ENCODE measurements at regions not wholly inside any gene's neighbourhood (a gene's known extent, or its start where the extent isn't known, plus 50 kb on each side); places are given as distances from the start of the nearest gene placed in this dataset.
"Not testable (repeated sequence)": the region's sequence is repeated elsewhere in the genome, so short reads cannot be mapped to it uniquely, and the experiment has no call there.

DNA sequence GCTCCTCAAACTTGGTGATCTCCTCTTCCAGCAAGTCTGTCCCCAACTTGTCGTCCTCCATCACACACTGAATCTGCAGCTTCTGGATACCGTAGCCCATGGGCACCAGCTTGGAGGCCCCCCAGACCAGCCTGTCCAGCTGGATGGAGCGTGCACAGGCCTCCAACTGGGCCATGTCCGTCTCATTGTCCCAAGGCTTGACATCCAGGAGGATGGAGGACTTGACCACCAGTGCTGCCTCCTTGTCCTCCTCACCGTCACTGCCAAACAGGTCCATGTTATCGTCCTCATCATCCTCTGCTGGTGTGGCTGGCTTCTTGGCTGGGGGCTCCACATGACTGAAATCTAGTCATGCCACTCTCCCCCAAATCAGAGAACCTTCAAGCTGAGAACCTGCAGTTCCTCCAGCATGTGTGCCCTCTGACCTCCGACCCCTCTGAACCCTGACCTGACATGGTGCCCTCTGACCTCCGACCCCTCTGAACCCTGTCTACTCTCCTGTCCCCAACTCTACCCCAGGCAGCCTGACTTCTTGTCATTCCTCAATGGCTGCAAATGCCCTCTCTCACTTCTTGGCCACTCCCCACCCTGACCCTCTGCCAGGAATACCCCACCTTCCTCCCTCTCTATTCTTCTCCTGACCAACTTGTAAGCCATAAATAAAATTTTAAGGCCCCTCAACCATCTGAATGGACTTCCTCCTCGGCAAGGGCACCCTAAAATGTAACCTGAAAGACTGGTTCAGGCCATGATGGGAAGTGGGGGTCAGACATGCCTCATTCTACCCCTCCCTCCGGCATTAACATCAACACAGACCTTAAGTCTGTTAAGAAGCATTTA lies 275.7 kb upstream of the C1orf174 start:
- no peak overlapping the region for H3K27ac ChIP-seq (replicated peaks)
- H3K4me3 ChIP-seq = no peak overlapping the region
- H3K27me3 ChIP-seq (ENCODE audit: low read depth) = peaks cover 82% of the 10 kb centered on the region
- intact Hi-C loops (cut with micrococcal nuclease) = no loop called here
- DNase-seq = no peak
- H3K36me3 ChIP-seq = no peaks in the 10 kb centered on the region
- no peaks in the 10 kb centered on the region for H3K9me3 ChIP-seq (replicated peaks)
- TF ChIP-seq, protein P1, sequence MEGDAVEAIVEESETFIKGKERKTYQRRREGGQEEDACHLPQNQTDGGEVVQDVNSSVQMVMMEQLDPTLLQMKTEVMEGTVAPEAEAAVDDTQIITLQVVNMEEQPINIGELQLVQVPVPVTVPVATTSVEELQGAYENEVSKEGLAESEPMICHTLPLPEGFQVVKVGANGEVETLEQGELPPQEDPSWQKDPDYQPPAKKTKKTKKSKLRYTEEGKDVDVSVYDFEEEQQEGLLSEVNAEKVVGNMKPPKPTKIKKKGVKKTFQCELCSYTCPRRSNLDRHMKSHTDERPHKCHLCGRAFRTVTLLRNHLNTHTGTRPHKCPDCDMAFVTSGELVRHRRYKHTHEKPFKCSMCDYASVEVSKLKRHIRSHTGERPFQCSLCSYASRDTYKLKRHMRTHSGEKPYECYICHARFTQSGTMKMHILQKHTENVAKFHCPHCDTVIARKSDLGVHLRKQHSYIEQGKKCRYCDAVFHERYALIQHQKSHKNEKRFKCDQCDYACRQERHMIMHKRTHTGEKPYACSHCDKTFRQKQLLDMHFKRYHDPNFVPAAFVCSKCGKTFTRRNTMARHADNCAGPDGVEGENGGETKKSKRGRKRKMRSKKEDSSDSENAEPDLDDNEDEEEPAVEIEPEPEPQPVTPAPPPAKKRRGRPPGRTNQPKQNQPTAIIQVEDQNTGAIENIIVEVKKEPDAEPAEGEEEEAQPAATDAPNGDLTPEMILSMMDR (IDR thresholded peaks at IDR 0.05; ENCODE audit: borderline replicate concordance) = no peak
- H3K4me1 ChIP-seq = no peaks in the 10 kb centered on the region

DNA sequence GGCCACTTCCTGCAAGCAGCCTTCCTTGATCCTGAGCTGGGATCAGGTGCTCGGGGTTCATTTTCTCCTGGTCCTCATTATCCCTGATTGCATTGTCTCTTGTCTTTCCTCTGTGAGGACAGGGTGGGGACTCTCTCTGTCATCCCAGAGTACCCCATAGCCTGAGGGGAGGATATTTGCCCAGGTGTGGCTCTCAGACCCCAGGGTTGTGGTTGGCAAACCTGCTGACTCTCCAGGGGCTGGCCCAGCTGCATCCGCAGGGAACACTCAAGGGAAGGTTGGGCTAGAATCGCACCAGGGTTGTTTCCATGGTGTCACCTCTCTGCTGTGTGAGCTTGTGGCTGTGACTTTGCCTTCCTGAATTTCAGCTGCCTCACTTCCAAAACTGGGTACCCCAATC lies 276.8 kb upstream of the C1orf174 start:
- TF ChIP-seq, protein P1 (IDR thresholded peaks at IDR 0.05; ENCODE audit: borderline replicate concordance) = no peak

DNA sequence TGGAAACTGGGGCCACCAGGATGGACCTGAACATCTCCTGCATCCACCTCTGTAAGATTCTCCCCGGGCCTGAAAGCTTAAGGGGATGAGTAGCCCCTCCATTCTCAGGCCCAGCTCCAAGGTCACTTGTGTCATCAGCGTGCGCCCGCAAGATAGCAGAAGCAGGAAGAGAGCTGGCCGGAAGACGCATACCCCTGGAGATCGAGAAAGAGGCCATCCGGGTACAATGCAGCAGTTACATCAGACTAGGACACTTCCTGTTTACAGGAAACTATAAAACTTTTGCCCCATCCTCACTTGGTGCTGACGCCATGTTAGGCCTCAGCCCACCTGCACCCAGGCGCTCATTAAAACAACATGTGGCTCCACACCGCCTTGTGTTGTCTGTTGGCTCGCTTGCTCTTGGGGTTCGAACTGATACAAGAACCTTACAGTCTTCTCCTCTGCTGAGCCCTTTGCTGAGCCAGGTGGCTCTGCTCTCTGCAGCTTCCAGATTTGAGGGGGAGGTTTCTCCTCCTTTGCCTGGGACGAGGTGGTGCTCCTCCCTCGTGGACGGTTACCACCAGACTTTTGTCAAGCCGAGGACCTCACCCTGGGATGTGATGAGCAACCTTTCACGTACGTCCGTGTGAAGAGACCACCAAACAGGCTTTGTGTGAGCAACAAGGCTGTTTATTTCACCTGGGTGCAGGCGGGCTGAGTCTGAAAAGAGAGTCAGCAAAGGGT lies 277.5 kb upstream of the C1orf174 start:
- TF ChIP-seq, protein P1 (IDR thresholded peaks at IDR 0.05; ENCODE audit: borderline replicate concordance) = no peak
- H3K36me3 ChIP-seq = no peaks in the 10 kb centered on the region
- no peaks in the 10 kb centered on the region for H3K4me1 ChIP-seq
- H3K27ac ChIP-seq (replicated peaks) = no peak overlapping the region
- DNase-seq = no peak
- intact Hi-C loops (cut with micrococcal nuclease) = no loop called here
- peaks cover 79% of the 10 kb centered on the region for H3K27me3 ChIP-seq (ENCODE audit: low read depth)
- no peak overlapping the region for H3K4me3 ChIP-seq
- no peaks in the 10 kb centered on the region for H3K9me3 ChIP-seq (replicated peaks)

More for the DNA sequence above, 276.8 kb upstream of the C1orf174 start:
- H3K4me1 ChIP-seq = no peaks in the 10 kb centered on the region
- H3K9me3 ChIP-seq (replicated peaks) = no peaks in the 10 kb centered on the region
- intact Hi-C loops (cut with micrococcal nuclease) = no loop called here
- no peak overlapping the region for H3K27ac ChIP-seq (replicated peaks)
- DNase-seq = no peak
- no peak overlapping the region for H3K4me3 ChIP-seq
- H3K27me3 ChIP-seq (ENCODE audit: low read depth) = peaks cover 79% of the 10 kb centered on the region
- H3K36me3 ChIP-seq = no peaks in the 10 kb centered on the region

DNA sequence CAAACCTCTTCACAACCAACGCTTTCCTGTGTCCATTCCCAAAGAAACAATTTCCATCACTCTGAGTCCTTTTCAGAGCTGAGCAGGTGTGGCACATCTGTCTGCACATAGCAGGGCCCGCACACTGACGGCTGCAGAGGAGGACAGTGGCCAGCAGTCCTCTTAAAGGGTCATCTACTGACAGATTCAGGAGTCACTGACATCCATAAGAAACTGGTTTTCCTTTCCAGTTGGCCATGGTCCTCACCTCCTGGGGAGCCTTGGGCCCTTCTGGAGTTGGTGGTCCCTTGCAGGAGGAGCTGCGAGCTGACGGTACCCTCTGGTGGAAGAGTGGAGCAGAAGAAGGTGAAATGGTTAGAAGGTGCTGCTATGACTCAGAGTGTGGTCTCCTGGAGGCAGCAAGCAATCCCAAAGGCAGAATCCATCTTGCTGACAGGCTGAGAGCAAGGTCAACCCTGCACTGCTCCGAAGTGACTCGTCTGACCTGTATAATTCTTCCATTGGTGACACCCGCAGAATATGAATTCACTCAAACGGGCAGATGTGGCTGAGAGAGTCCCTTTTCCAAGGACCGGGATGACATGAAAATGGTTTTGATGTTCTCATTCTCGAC lies 278.5 kb upstream of the C1orf174 start:
- Histone ChIP-seq H3K27me3 (ENCODE audit: low read depth) (peaks cover 69% of the 10 kb centered on the region), H3K4me1 (no peaks in the 10 kb centered on the region), H3K9me3 (replicated peaks) (no peaks in the 10 kb centered on the region), H3K36me3 (no peaks in the 10 kb centered on the region), H3K27ac (replicated peaks) (no peak overlapping the region), H3K4me3 (no peak overlapping the region)
- TF ChIP-seq, protein P1 (IDR thresholded peaks at IDR 0.05; ENCODE audit: borderline replicate concordance) = no peak
- intact Hi-C loops (cut with micrococcal nuclease) = no loop called here
- no peak for DNase-seq

DNA sequence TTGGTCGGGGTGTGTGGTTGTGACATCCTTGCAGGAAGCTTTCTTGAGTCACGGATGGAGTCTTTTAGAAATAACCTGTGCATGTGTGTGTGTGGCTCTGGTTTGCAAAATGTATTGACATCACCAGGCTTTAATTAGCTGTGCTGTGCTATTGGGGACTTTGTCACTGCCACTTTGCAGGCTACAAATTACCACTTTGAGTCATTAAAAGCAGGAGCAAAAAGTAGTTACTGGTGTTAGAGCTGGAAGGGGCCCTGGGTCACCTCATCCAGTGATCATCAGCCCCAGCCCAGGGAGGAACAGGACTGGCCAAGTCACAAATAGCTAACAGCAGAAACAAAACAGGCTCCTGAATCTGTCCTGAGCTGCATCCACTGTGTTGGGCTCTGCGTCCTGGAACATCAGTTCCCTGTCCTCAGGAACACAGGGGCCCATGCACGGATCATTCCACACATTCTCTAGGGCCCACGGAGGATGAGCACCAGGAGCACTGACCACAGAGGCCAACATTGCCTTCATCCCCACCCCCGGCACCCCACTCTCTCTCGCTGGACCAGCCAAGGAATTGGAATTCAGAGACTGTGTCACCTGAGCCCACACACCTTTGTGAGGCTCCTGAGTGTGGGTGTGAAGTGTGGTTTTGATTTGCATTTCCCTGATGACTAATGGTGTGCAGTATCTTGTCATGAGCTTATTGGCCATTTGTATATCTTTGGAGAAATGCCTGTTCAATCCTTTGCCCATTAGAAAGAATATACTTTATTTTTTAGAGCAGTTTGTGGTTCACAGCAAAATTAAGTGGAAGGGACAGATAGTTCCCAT lies 280.1 kb upstream of the C1orf174 start:
- no peaks in the 10 kb centered on the region for H3K4me1 ChIP-seq
- DNase-seq = no peak
- peaks cover 59% of the 10 kb centered on the region for H3K27me3 ChIP-seq (ENCODE audit: low read depth)
- H3K4me3 ChIP-seq = no peak overlapping the region
- no peaks in the 10 kb centered on the region for H3K9me3 ChIP-seq (replicated peaks)
- intact Hi-C loops (cut with micrococcal nuclease) = no loop called here
- TF ChIP-seq, protein P1 (IDR thresholded peaks at IDR 0.05; ENCODE audit: borderline replicate concordance) = no peak
- no peak overlapping the region for H3K27ac ChIP-seq (replicated peaks)
- no peaks in the 10 kb centered on the region for H3K36me3 ChIP-seq

DNA sequence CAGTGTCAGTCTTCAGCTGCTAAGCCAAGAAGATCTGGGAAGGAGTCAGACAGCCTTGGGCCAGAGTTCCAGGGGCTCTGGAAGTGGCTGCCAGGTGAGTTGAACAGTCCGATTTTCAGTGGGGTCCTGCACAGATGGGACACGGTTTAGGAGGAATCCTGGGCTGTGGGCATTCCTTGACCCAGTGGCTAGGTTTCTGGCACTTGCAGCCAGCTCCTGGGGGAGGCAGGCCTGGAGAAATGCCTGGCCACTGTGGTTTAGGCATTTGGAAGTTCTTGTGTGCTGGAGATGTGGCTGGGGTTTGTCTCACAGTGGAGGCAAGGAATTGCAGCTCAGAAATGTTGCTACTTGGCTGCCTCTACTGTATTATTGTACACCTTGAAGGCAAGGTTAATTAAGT lies 286.4 kb upstream of the C1orf174 start:
- H3K4me3 ChIP-seq; intact Hi-C loops (cut with micrococcal nuclease); H3K4me1 ChIP-seq; H3K27ac ChIP-seq (replicated peaks); H3K36me3 ChIP-seq; H3K9me3 ChIP-seq (replicated peaks); DNase-seq: not testable (repeated sequence)
- peaks cover 19% of the 10 kb centered on the region for H3K27me3 ChIP-seq (ENCODE audit: low read depth)

Measured in left ventricle myocardium inferior (tissue), 1 donor.